ENCODE measurements at regions not wholly inside any gene's neighbourhood (a gene's known extent, or its start where the extent isn't known, plus 50 kb on each side); places are given as distances from the start of the nearest gene placed in this dataset.

DNA sequence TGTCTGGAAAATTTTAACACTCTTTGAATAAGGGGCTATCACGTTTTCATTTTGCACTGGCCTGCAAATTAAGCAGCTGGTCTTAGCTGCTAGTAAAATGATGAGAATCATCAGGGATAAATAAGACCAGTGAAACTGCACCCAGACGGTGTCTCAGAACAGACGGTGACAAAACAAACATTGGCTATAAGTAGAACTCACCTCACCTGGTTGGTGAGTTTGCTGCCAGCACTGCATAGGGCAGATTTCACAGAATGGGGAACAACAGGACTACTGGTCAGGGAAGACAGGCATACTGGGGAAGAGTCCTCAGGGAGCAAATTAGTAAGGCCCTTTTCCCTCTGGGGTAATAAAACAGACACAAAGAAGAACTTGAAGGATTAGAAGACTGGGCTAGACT lies 175.9 kb upstream of the CITED2 start:
- no peak overlapping the region for H2AFZ ChIP-seq (ENCODE audit: low read depth, low read length)
- no peaks in the 10 kb centered on the region for H3K27me3 ChIP-seq (ENCODE audit: insufficient read depth, low read depth, low read length)
- H3K4me3 ChIP-seq (ENCODE audit: low read length) = no peak overlapping the region
- H3K9me3 ChIP-seq (ENCODE audit: low read length) = no peaks in the 10 kb centered on the region
- no peaks in the 10 kb centered on the region for H3K79me2 ChIP-seq (replicated peaks; ENCODE audit: insufficient read depth, low read length)
- H3K27ac ChIP-seq (ENCODE audit: low read length) = no peak overlapping the region
- no peaks in the 10 kb centered on the region for H3K9me2 ChIP-seq (ENCODE audit: insufficient read depth, low read length)
- H3K36me3 ChIP-seq (ENCODE audit: insufficient read depth, low read length) = no peaks in the 10 kb centered on the region
- H3F3A ChIP-seq (ENCODE audit: insufficient read depth, low read length, poor library complexity, severe bottlenecking) = no peaks in the 10 kb centered on the region
- no peaks in the 10 kb centered on the region for H4K20me1 ChIP-seq (ENCODE audit: insufficient read depth)
- no peak overlapping the region for H3K9ac ChIP-seq (ENCODE audit: low read length)
- no peak for TF ChIP-seq MXI1 (conservative IDR thresholded peaks at IDR 0.05; ENCODE audit: poor library complexity, severe bottlenecking)
- TF ChIP-seq EP300 (conservative IDR thresholded peaks at IDR 0.05; ENCODE audit: poor library complexity, severe bottlenecking) = no peak
- TF ChIP-seq, protein P1, sequence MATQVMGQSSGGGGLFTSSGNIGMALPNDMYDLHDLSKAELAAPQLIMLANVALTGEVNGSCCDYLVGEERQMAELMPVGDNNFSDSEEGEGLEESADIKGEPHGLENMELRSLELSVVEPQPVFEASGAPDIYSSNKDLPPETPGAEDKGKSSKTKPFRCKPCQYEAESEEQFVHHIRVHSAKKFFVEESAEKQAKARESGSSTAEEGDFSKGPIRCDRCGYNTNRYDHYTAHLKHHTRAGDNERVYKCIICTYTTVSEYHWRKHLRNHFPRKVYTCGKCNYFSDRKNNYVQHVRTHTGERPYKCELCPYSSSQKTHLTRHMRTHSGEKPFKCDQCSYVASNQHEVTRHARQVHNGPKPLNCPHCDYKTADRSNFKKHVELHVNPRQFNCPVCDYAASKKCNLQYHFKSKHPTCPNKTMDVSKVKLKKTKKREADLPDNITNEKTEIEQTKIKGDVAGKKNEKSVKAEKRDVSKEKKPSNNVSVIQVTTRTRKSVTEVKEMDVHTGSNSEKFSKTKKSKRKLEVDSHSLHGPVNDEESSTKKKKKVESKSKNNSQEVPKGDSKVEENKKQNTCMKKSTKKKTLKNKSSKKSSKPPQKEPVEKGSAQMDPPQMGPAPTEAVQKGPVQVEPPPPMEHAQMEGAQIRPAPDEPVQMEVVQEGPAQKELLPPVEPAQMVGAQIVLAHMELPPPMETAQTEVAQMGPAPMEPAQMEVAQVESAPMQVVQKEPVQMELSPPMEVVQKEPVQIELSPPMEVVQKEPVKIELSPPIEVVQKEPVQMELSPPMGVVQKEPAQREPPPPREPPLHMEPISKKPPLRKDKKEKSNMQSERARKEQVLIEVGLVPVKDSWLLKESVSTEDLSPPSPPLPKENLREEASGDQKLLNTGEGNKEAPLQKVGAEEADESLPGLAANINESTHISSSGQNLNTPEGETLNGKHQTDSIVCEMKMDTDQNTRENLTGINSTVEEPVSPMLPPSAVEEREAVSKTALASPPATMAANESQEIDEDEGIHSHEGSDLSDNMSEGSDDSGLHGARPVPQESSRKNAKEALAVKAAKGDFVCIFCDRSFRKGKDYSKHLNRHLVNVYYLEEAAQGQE (IDR thresholded peaks at IDR 0.05; ENCODE audit: borderline replicate concordance) = no peak
- TF ChIP-seq TAF1 (IDR thresholded peaks at IDR 0.05; ENCODE audit: low read depth) = no peak
- no peak for TF ChIP-seq POLR2AphosphoS5 (IDR thresholded peaks at IDR 0.05)
- no peak for TF ChIP-seq RAD21 (conservative IDR thresholded peaks at IDR 0.05)
- TF ChIP-seq, protein P2, sequence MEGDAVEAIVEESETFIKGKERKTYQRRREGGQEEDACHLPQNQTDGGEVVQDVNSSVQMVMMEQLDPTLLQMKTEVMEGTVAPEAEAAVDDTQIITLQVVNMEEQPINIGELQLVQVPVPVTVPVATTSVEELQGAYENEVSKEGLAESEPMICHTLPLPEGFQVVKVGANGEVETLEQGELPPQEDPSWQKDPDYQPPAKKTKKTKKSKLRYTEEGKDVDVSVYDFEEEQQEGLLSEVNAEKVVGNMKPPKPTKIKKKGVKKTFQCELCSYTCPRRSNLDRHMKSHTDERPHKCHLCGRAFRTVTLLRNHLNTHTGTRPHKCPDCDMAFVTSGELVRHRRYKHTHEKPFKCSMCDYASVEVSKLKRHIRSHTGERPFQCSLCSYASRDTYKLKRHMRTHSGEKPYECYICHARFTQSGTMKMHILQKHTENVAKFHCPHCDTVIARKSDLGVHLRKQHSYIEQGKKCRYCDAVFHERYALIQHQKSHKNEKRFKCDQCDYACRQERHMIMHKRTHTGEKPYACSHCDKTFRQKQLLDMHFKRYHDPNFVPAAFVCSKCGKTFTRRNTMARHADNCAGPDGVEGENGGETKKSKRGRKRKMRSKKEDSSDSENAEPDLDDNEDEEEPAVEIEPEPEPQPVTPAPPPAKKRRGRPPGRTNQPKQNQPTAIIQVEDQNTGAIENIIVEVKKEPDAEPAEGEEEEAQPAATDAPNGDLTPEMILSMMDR (IDR thresholded peaks at IDR 0.05; ENCODE audit: poor library complexity, severe bottlenecking) = no peak
- no peak overlapping the region for H3K4me2 ChIP-seq (ENCODE audit: low read length)

DNA sequence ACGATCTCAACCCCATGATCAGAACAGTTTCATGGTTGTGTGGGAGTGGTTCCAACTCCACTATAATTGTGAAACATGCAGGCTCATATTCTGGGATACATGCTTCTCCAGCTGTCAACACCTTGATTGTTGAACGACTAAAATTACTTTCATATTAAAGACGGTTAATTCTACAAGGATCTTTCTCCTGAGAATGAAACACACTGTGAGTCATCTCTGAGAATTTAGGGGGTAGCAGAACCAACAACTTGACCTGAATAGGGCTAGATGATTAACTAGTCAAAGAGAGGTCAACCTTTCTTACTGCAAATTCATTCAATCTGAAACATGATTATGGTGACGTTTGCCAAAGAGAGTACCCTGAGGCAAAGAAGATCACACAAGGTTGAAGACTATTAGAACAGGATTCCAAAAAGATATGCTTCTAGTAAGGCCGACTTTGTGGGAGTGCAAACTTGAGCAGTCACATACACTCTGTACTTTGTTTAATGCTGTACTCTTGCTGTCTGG lies 175.2 kb upstream of the CITED2 start:
- Histone ChIP-seq H2AFZ (ENCODE audit: low read depth, low read length) (no peak overlapping the region), H3K79me2 (replicated peaks; ENCODE audit: insufficient read depth, low read length) (no peaks in the 10 kb centered on the region)
- TF ChIP-seq, protein P2 (IDR thresholded peaks at IDR 0.05; ENCODE audit: poor library complexity, severe bottlenecking) = no peak
- no peak for TF ChIP-seq POLR2AphosphoS5 (IDR thresholded peaks at IDR 0.05)
- TF ChIP-seq, protein P1 (IDR thresholded peaks at IDR 0.05; ENCODE audit: borderline replicate concordance) = no peak
- TF ChIP-seq MXI1 (conservative IDR thresholded peaks at IDR 0.05; ENCODE audit: poor library complexity, severe bottlenecking) = no peak
- TF ChIP-seq EP300 (conservative IDR thresholded peaks at IDR 0.05; ENCODE audit: poor library complexity, severe bottlenecking) = no peak
- no peak for TF ChIP-seq EZH2 (IDR thresholded peaks at IDR 0.05; ENCODE audit: borderline replicate concordance, insufficient read depth, low read length, poor library complexity, severe bottlenecking)
- TF ChIP-seq RAD21 (conservative IDR thresholded peaks at IDR 0.05) = no peak
- TF ChIP-seq TAF1 (IDR thresholded peaks at IDR 0.05; ENCODE audit: low read depth) = no peak
- TF ChIP-seq SMC3 (conservative IDR thresholded peaks at IDR 0.05; ENCODE audit: poor library complexity) = no peak

More for the DNA sequence above, 175.2 kb upstream of the CITED2 start:
- Histone ChIP-seq H3K36me3 (ENCODE audit: insufficient read depth, low read length) (no peaks in the 10 kb centered on the region), H3K4me3 (ENCODE audit: low read length) (no peak overlapping the region), H3K27ac (ENCODE audit: low read length) (no peak overlapping the region), H3K9me3 (ENCODE audit: low read length) (no peaks in the 10 kb centered on the region), H3K4me2 (ENCODE audit: low read length) (no peak overlapping the region), H3K27me3 (ENCODE audit: insufficient read depth, low read depth, low read length) (no peaks in the 10 kb centered on the region), H3K9me2 (ENCODE audit: insufficient read depth, low read length) (no peaks in the 10 kb centered on the region), H3K9ac (ENCODE audit: low read length) (no peak overlapping the region), H4K20me1 (ENCODE audit: insufficient read depth) (no peaks in the 10 kb centered on the region), H3F3A (ENCODE audit: insufficient read depth, low read length, poor library complexity, severe bottlenecking) (no peaks in the 10 kb centered on the region)

Measured in neural cell (in vitro differentiated cells).